HG03025 (cell line): ENCODE measurements at regions not wholly inside any gene's neighbourhood (a gene's known extent, or its start where the extent isn't known, plus 50 kb on each side); places are given as distances from the start of the nearest gene placed in this dataset.

Experiments used
- ATAC-seq: cut with Tn5 transposase; IDR thresholded peaks from one replicate; pipeline ENCODE4 v1.9.1; 2021; ENCODE audit warnings: mild to moderate bottlenecking, moderate library complexity; ENCODE audit not compliant: unreplicated experiment, low FRiP score

- no peak for ATAC-seq
Measured at GRCh38 chr2:71787476-71788185, 334.3 kb downstream of the DYSF start.

- no peak for ATAC-seq
Measured at GRCh38 chr2:71787108-71787415, 333.7 kb downstream of the DYSF start.

GRCh38 chr2:71786291-71787107 is 333.1 kb downstream of the DYSF start:
- no peak for ATAC-seq

- no peak for ATAC-seq
Measured at GRCh38 chr2:71785516-71785981, 332.2 kb downstream of the DYSF start.

- no peak for ATAC-seq
Measured at GRCh38 chr2:71784734-71785511, 331.6 kb downstream of the DYSF start.

GRCh38 chr2:71783815-71784214 is 330.5 kb downstream of the DYSF start:
- no peak for ATAC-seq

GRCh38 chr2:71783215-71783614 is 329.9 kb downstream of the DYSF start:
- ATAC-seq, result no peak

GRCh38 chr2:71782323-71782722 is 329.0 kb downstream of the DYSF start:
- ATAC-seq, result no peak

- ATAC-seq, result no peak
Measured at GRCh38 chr2:71781695-71782228, 328.4 kb downstream of the DYSF start.

- ATAC-seq, result no peak
Measured at GRCh38 chr2:71780162-71780561, 326.8 kb downstream of the DYSF start.

GRCh38 chr2:71779774-71780105 is 326.4 kb downstream of the DYSF start:
- ATAC-seq, result no peak

- no peak for ATAC-seq
Measured at GRCh38 chr2:71778936-71779773, 325.8 kb downstream of the DYSF start.

GRCh38 chr2:71778514-71778913 is 325.2 kb downstream of the DYSF start:
- no peak for ATAC-seq

GRCh38 chr2:71777946-71778345 is 324.6 kb downstream of the DYSF start:
- no peak for ATAC-seq

- ATAC-seq, result no peak
Measured at GRCh38 chr2:71776227-71776626, 322.9 kb downstream of the DYSF start.

GRCh38 chr2:71773218-71773617 is 319.9 kb downstream of the DYSF start:
- ATAC-seq, result no peak

GRCh38 chr2:71772510-71773172 is 319.3 kb downstream of the DYSF start:
- ATAC-seq, result no peak

- ATAC-seq, result no peak
Measured at GRCh38 chr2:71767663-71768062, 314.3 kb downstream of the DYSF start.

- ATAC-seq, result no peak
Measured at GRCh38 chr2:71759060-71759459, 305.7 kb downstream of the DYSF start.

- ATAC-seq, result no peak
Measured at GRCh38 chr2:71757351-71757750, 304.0 kb downstream of the DYSF start.
